ENCODE measurements at regions not wholly inside any gene's neighbourhood (a gene's known extent, or its start where the extent isn't known, plus 50 kb on each side); places are given as distances from the start of the nearest gene placed in this dataset.

GRCh38 chr6:149223904-149224351, 93.6 kb upstream of the TAB2 start:
- DNase-seq: no peak
- H3K36me3 ChIP-seq (ENCODE audit: low read depth, low read length): no peaks in the 10 kb centered on the region
- H3K4me2 ChIP-seq (ENCODE audit: low read length): no peak overlapping the region
- no peaks in the 10 kb centered on the region for H3K4me1 ChIP-seq (ENCODE audit: insufficient read depth, low read length)
- CTCF ChIA-PET: interaction anchor here (0.7 kb wide), 1 partner anchor 142 kb away, joined by 6 read pairs; no protein-coding TSS in a partner anchor
- H3K9me3 ChIP-seq (ENCODE audit: low read length): no peaks in the 10 kb centered on the region
- no peaks in the 10 kb centered on the region for H4K20me1 ChIP-seq (ENCODE audit: low read length)
- H2AFZ ChIP-seq (ENCODE audit: low read length): no peak overlapping the region
- no peaks in the 10 kb centered on the region for H3K79me2 ChIP-seq (ENCODE audit: low read length)
- H3K27me3 ChIP-seq (ENCODE audit: low read length): no peaks in the 10 kb centered on the region
- no peak for ATAC-seq
- POLR2A ChIA-PET (ENCODE audit: unreplicated experiment): no interaction called here
- no peaks in the 10 kb centered on the region for H3K9me2 ChIP-seq (replicated peaks; ENCODE audit: low read length)
- no peak overlapping the region for H3K4me3 ChIP-seq (ENCODE audit: low read length)
- H3K27ac ChIP-seq (ENCODE audit: low read length): no peak overlapping the region
- intact Hi-C loops (cut with micrococcal nuclease): no loop called here
- no peaks in the 10 kb centered on the region for H3F3A ChIP-seq (ENCODE audit: low read length, unreplicated experiment)
- H3K9ac ChIP-seq (ENCODE audit: low read length): no peak overlapping the region
- no TSS peak for BruUV-seq (replicated peaks)
- TF ChIP-seq EZH2 (IDR thresholded peaks at IDR 0.05; ENCODE audit: low read length, unreplicated experiment): no peak
- no peak for TF ChIP-seq EZH2phosphoT487 (IDR thresholded peaks at IDR 0.05; ENCODE audit: borderline replicate concordance, low read length)

- intact Hi-C loops (cut with micrococcal nuclease): no loop called here
- H3K36me3 ChIP-seq (ENCODE audit: low read depth, low read length): no peaks in the 10 kb centered on the region
- no peak overlapping the region for H2AFZ ChIP-seq (ENCODE audit: low read length)
- no peak overlapping the region for H3K4me2 ChIP-seq (ENCODE audit: low read length)
- no peaks in the 10 kb centered on the region for H4K20me1 ChIP-seq (ENCODE audit: low read length)
- H3K9ac ChIP-seq (ENCODE audit: low read length): no peak overlapping the region
- CTCF ChIA-PET: no interaction called here
- no peaks in the 10 kb centered on the region for H3K27me3 ChIP-seq (ENCODE audit: low read length)
- DNase-seq (no peak), ATAC-seq (no peak)
- POLR2A ChIA-PET (ENCODE audit: unreplicated experiment): no interaction called here
- no TSS peak for BruUV-seq (replicated peaks)
- H3K9me3 ChIP-seq (ENCODE audit: low read length): no peaks in the 10 kb centered on the region
- TF ChIP-seq EZH2phosphoT487 (IDR thresholded peaks at IDR 0.05; ENCODE audit: borderline replicate concordance, low read length): no peak
- TF ChIP-seq CTCF (conservative IDR thresholded peaks at IDR 0.05; ENCODE audit: low read depth, low read length): no peak
- no peak for TF ChIP-seq EZH2 (IDR thresholded peaks at IDR 0.05; ENCODE audit: low read length, unreplicated experiment)
- H3K9me2 ChIP-seq (replicated peaks; ENCODE audit: low read length): no peaks in the 10 kb centered on the region
- H3F3A ChIP-seq (ENCODE audit: low read length, unreplicated experiment): no peaks in the 10 kb centered on the region
- no peak overlapping the region for H3K4me3 ChIP-seq (ENCODE audit: low read length)
- H3K27ac ChIP-seq (ENCODE audit: low read length): no peak overlapping the region
- no peaks in the 10 kb centered on the region for H3K79me2 ChIP-seq (ENCODE audit: low read length)
- H3K4me1 ChIP-seq (ENCODE audit: insufficient read depth, low read length): no peaks in the 10 kb centered on the region
These were observed 93.1 kb upstream of the TAB2 start for GRCh38 chr6:149224399-149224798.

- no peaks in the 10 kb centered on the region for H3K9me2 ChIP-seq (replicated peaks; ENCODE audit: low read length)
- H3K9ac ChIP-seq (ENCODE audit: low read length): no peak overlapping the region
- no peak overlapping the region for H3K4me3 ChIP-seq (ENCODE audit: low read length)
- no peak for DNase-seq
- ATAC-seq: no peak
- H3K9me3 ChIP-seq (ENCODE audit: low read length): no peaks in the 10 kb centered on the region
- no peaks in the 10 kb centered on the region for H4K20me1 ChIP-seq (ENCODE audit: low read length)
- BruUV-seq (replicated peaks): no TSS peak
- H2AFZ ChIP-seq (ENCODE audit: low read length): no peak overlapping the region
- intact Hi-C loops (cut with micrococcal nuclease): no loop called here
- no peaks in the 10 kb centered on the region for H3K4me1 ChIP-seq (ENCODE audit: insufficient read depth, low read length)
- no peak overlapping the region for H3K4me2 ChIP-seq (ENCODE audit: low read length)
- H3K36me3 ChIP-seq (ENCODE audit: low read depth, low read length): no peaks in the 10 kb centered on the region
- TF ChIP-seq EZH2phosphoT487 (IDR thresholded peaks at IDR 0.05; ENCODE audit: borderline replicate concordance, low read length) (no peak), EZH2 (IDR thresholded peaks at IDR 0.05; ENCODE audit: low read length, unreplicated experiment) (no peak), CTCF (conservative IDR thresholded peaks at IDR 0.05; ENCODE audit: low read depth, low read length) (no peak)
- no peak overlapping the region for H3K27ac ChIP-seq (ENCODE audit: low read length)
- no peaks in the 10 kb centered on the region for H3F3A ChIP-seq (ENCODE audit: low read length, unreplicated experiment)
- CTCF ChIA-PET: no interaction called here
- H3K79me2 ChIP-seq (ENCODE audit: low read length): no peaks in the 10 kb centered on the region
- POLR2A ChIA-PET (ENCODE audit: unreplicated experiment): no interaction called here
- H3K27me3 ChIP-seq (ENCODE audit: low read length): no peaks in the 10 kb centered on the region
These were observed 92.1 kb upstream of the TAB2 start for GRCh38 chr6:149225370-149225769.
